GM13977 (cell line): ENCODE measurements at regions not wholly inside any gene's neighbourhood (a gene's known extent, or its start where the extent isn't known, plus 50 kb on each side); places are given as distances from the start of the nearest gene placed in this dataset.

Experiments used
- DNase-seq: peaks from one replicate; pipeline ENCODE4 v3.0.0; 2012; ENCODE audit warnings: low spot score
- CTCF ChIP-seq: IDR thresholded peaks from 2 replicates; pipeline ENCODE4 v1.5.1; 2012; ENCODE audit warnings: mild to moderate bottlenecking, control low read depth; ENCODE audit not compliant: insufficient read depth; ENCODE audit errors: extremely low read depth, missing control alignments
- in situ Hi-C: fragments of 300-500 bp; cut with MboI; formaldehyde crosslinking; loops from one replicate; pipeline ENCODE4 v1.12.0; 2022; ENCODE audit warnings: low sequenced_read_pairs, low pct_unique_long_range_greater_than_20kb, mixed read lengths, inconsistent platforms; ENCODE audit not compliant: unreplicated experiment

- no peak for DNase-seq
- TF ChIP-seq CTCF, result no peak
- in situ Hi-C loops, result no loop called here
Measured at GRCh38 chr2:423479-423878, 135.6 kb upstream of the ALKAL2 start.

GRCh38 chr2:422676-423435 lies 135.0 kb upstream of the ALKAL2 start:
- in situ Hi-C loops, result no loop called here
- no peak for DNase-seq
- no peak for TF ChIP-seq CTCF

GRCh38 chr2:421406-421805 lies 133.5 kb upstream of the ALKAL2 start:
- DNase-seq, result no peak
- in situ Hi-C loops, result no loop called here
- no peak for TF ChIP-seq CTCF

GRCh38 chr2:419687-420317 lies 131.9 kb upstream of the ALKAL2 start:
- in situ Hi-C loops, result no loop called here
- no peak for TF ChIP-seq CTCF
- no peak for DNase-seq

- in situ Hi-C loops, result no loop called here
- no peak for DNase-seq
- no peak for TF ChIP-seq CTCF
Measured at GRCh38 chr2:417662-418061, 129.8 kb upstream of the ALKAL2 start.

- TF ChIP-seq CTCF, result no peak
- DNase-seq, result no peak
- in situ Hi-C loops, result no loop called here
Measured at GRCh38 chr2:417006-417405, 129.1 kb upstream of the ALKAL2 start.
